ENCODE measurements at regions not wholly inside any gene's neighbourhood (a gene's known extent, or its start where the extent isn't known, plus 50 kb on each side); places are given as distances from the start of the nearest gene placed in this dataset.

- TF ChIP-seq CTCF (IDR thresholded peaks at IDR 0.05), result no peak
- no peak for TF ChIP-seq ATF2 (CRISPR knock-in tag; IDR thresholded peaks at IDR 0.05; ENCODE audit: borderline replicate concordance, low read depth)
- no peak for TF ChIP-seq ZNF121 (CRISPR knock-in tag; IDR thresholded peaks at IDR 0.05)
- TF ChIP-seq ATF3 (CRISPR knock-in tag; conservative IDR thresholded peaks at IDR 0.05), result no peak
- no peak for TF ChIP-seq HMGXB4 (CRISPR knock-in tag; IDR thresholded peaks at IDR 0.05)
- TF ChIP-seq SP1 (CRISPR knock-in tag; conservative IDR thresholded peaks at IDR 0.05), result no peak
- TF ChIP-seq CREB1 (CRISPR knock-in tag; IDR thresholded peaks at IDR 0.05), result no peak
- no peak for TF ChIP-seq CDX4 (CRISPR knock-in tag; IDR thresholded peaks at IDR 0.05; ENCODE audit: borderline replicate concordance)
- no peak for TF ChIP-seq MLX (CRISPR knock-in tag; IDR thresholded peaks at IDR 0.05)
- no peak for TF ChIP-seq RELA (CRISPR knock-in tag; IDR thresholded peaks at IDR 0.05; ENCODE audit: borderline replicate concordance)
Measured at GRCh38 chr11:104783241-104783640, 115.0 kb downstream of the CASP12 start.
